ENCODE measurements at regions not wholly inside any gene's neighbourhood (a gene's known extent, or its start where the extent isn't known, plus 50 kb on each side); places are given as distances from the start of the nearest gene placed in this dataset.
"Not testable (repeated sequence)": the region's sequence is repeated elsewhere in the genome, so short reads cannot be mapped to it uniquely, and the experiment has no call there.

DNA sequence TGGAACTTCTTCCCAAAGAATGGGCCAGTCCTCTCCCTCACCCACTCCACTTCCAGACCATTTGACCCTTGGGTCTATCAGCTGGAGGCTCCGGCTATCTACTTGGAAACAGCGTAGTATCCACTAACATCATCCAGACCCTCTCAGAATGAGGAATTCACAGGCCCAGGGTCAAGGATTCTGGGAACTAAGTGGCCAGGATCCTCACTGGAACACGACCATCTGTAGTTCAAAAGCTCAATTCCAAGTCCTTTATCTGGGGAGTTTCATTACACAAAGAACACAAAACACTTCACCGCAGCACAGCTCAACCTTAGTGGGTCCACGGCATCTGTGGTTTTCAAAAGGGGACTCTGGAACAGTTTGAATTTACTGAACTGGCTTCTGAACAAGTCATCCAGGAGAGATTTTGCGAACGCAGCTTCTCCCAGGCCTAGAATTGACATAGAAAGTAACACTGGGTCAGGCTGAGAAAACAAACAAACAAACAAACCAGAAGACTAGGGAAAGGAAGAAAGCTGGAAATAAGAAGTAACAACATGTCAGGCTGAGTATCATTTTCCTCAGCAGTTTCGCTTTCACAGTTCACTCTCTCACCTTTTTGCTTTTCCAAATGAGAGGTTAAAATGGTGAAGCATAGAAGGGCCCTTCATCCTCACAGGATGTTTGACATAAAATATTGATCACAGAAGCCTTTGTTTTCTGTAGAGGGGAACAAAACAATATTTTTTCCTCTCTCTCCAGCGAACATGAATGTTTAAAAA, 57.6 kb upstream of the USP6NL start:
- no peaks in the 10 kb centered on the region for H3F3A ChIP-seq (ENCODE audit: low read depth)
- H3K36me3 ChIP-seq, result no peaks in the 10 kb centered on the region
- Mint-ChIP-seq H3K4me3 (no peak overlapping the region), H3K27ac (no peak overlapping the region), H3K4me1 (peaks cover 9% of the 10 kb centered on the region), H3K27me3 (ENCODE audit: insufficient read depth, low read depth) (peaks cover 5% of the 10 kb centered on the region), H3K9me3 (peaks cover 5% of the 10 kb centered on the region), H3K36me3 (no peaks in the 10 kb centered on the region)
- H3K9ac ChIP-seq, result no peak overlapping the region
- no peaks in the 10 kb centered on the region for H3K79me2 ChIP-seq (ENCODE audit: low read depth)
- no peaks in the 10 kb centered on the region for H3K27me3 ChIP-seq
- H3K4me1 ChIP-seq, result peaks cover 12% of the 10 kb centered on the region
- H3K4me3 ChIP-seq, result no peak overlapping the region
- no peak overlapping the region for H3K27ac ChIP-seq
- TF ChIP-seq EZH2phosphoT487 (IDR thresholded peaks at IDR 0.05) (no peak), EZH2 (IDR thresholded peaks at IDR 0.05) (no peak)
- TF ChIP-seq, protein P1, sequence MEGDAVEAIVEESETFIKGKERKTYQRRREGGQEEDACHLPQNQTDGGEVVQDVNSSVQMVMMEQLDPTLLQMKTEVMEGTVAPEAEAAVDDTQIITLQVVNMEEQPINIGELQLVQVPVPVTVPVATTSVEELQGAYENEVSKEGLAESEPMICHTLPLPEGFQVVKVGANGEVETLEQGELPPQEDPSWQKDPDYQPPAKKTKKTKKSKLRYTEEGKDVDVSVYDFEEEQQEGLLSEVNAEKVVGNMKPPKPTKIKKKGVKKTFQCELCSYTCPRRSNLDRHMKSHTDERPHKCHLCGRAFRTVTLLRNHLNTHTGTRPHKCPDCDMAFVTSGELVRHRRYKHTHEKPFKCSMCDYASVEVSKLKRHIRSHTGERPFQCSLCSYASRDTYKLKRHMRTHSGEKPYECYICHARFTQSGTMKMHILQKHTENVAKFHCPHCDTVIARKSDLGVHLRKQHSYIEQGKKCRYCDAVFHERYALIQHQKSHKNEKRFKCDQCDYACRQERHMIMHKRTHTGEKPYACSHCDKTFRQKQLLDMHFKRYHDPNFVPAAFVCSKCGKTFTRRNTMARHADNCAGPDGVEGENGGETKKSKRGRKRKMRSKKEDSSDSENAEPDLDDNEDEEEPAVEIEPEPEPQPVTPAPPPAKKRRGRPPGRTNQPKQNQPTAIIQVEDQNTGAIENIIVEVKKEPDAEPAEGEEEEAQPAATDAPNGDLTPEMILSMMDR (IDR thresholded peaks at IDR 0.05), result no peak
- H3K9me3 ChIP-seq (ENCODE audit: low read depth), result no peaks in the 10 kb centered on the region
- no peaks in the 10 kb centered on the region for H4K20me1 ChIP-seq (ENCODE audit: low read depth)
- no peak overlapping the region for H2AFZ ChIP-seq (replicated peaks)
- no peak for DNase-seq (ENCODE audit: low spot score)
- no peak overlapping the region for H3K4me2 ChIP-seq

GRCh38 chr10:11667756-11668155, 56.3 kb upstream of the USP6NL start:
- Histone ChIP-seq H3F3A (ENCODE audit: low read depth) (no peaks in the 10 kb centered on the region), H3K36me3 (no peaks in the 10 kb centered on the region), H3K27ac (no peak overlapping the region), H3K9me3 (ENCODE audit: low read depth) (no peaks in the 10 kb centered on the region), H3K79me2 (ENCODE audit: low read depth) (no peaks in the 10 kb centered on the region), H3K9ac (no peak overlapping the region), H4K20me1 (ENCODE audit: low read depth) (no peaks in the 10 kb centered on the region), H3K4me3 (no peak overlapping the region), H2AFZ (replicated peaks) (no peak overlapping the region), H3K27me3 (no peaks in the 10 kb centered on the region), H3K4me2 (no peak overlapping the region), H3K4me1 (peaks cover 12% of the 10 kb centered on the region)
- H3K9me3 Mint-ChIP-seq, result peaks cover 5% of the 10 kb centered on the region
- TF ChIP-seq EZH2phosphoT487 (IDR thresholded peaks at IDR 0.05), result no peak
- DNase-seq (ENCODE audit: low spot score), result no peak
- peaks cover 9% of the 10 kb centered on the region for H3K4me1 Mint-ChIP-seq
- no peaks in the 10 kb centered on the region for H3K36me3 Mint-ChIP-seq
- H3K27me3 Mint-ChIP-seq (ENCODE audit: insufficient read depth, low read depth), result peaks cover 4% of the 10 kb centered on the region
- no peak overlapping the region for H3K27ac Mint-ChIP-seq
- no peak overlapping the region for H3K4me3 Mint-ChIP-seq

GRCh38 chr10:11663763-11664555, 52.5 kb upstream of the USP6NL start:
- Mint-ChIP-seq H3K9me3 (peaks cover 5% of the 10 kb centered on the region), H3K27me3 (ENCODE audit: insufficient read depth, low read depth) (peaks cover 3% of the 10 kb centered on the region)

GRCh38 chr10:11663126-11663515, 51.7 kb upstream of the USP6NL start:
- H3K27ac ChIP-seq; H3K36me3 ChIP-seq; H3K9me3 ChIP-seq (ENCODE audit: low read depth); H2AFZ ChIP-seq (replicated peaks); H3K27me3 Mint-ChIP-seq (ENCODE audit: insufficient read depth, low read depth); H4K20me1 ChIP-seq (ENCODE audit: low read depth); DNase-seq (ENCODE audit: low spot score); H3K36me3 Mint-ChIP-seq; H3K9me3 Mint-ChIP-seq; H3K27me3 ChIP-seq; H3K4me1 Mint-ChIP-seq; H3K9ac ChIP-seq; H3K4me3 Mint-ChIP-seq; H3K27ac Mint-ChIP-seq; H3K4me1 ChIP-seq; H3F3A ChIP-seq (ENCODE audit: low read depth); H3K79me2 ChIP-seq (ENCODE audit: low read depth); H3K4me2 ChIP-seq; H3K4me3 ChIP-seq: not testable (repeated sequence)

More at GRCh38 chr10:11663763-11664555, 52.5 kb upstream of the USP6NL start:
- no peak overlapping the region for H3K4me3 Mint-ChIP-seq
- H3K4me2 ChIP-seq, result no peak overlapping the region
- TF ChIP-seq EZH2 (IDR thresholded peaks at IDR 0.05), result no peak
- no peak for TF ChIP-seq EZH2phosphoT487 (IDR thresholded peaks at IDR 0.05)
- TF ChIP-seq, protein P1 (IDR thresholded peaks at IDR 0.05), result no peak
- no peaks in the 10 kb centered on the region for H3K4me1 ChIP-seq
- no peak overlapping the region for H3K27ac Mint-ChIP-seq
- no peaks in the 10 kb centered on the region for H3K79me2 ChIP-seq (ENCODE audit: low read depth)
- peaks cover 5% of the 10 kb centered on the region for H3K4me1 Mint-ChIP-seq
- H3F3A ChIP-seq (ENCODE audit: low read depth), result no peaks in the 10 kb centered on the region
- no peaks in the 10 kb centered on the region for H3K36me3 ChIP-seq
- no peak overlapping the region for H3K27ac ChIP-seq
- no peak overlapping the region for H3K4me3 ChIP-seq
- H4K20me1 ChIP-seq (ENCODE audit: low read depth), result no peaks in the 10 kb centered on the region
- no peak for DNase-seq (ENCODE audit: low spot score)
- H3K9me3 ChIP-seq (ENCODE audit: low read depth), result no peaks in the 10 kb centered on the region
- H3K27me3 ChIP-seq, result no peaks in the 10 kb centered on the region
- no peaks in the 10 kb centered on the region for H3K36me3 Mint-ChIP-seq
- no peak overlapping the region for H3K9ac ChIP-seq
- no peak overlapping the region for H2AFZ ChIP-seq (replicated peaks)

Data from neural progenitor cell (in vitro differentiated cells).